HCT116 (cell line): ENCODE measurements at regions not wholly inside any gene's neighbourhood (a gene's known extent, or its start where the extent isn't known, plus 50 kb on each side); places are given as distances from the start of the nearest gene placed in this dataset.

Experiments used
- ATAC-seq: fragments of 200-7000 bp; cut with Tn5 transposase; 2 replicates; pipeline ENCODE4 v1.9.1; 2020; ENCODE audit warnings: mild to moderate bottlenecking, moderate library complexity
- BruUV-seq: library from RNA; stranded (reverse); fragments of 400-500 nt; replicated peaks from 2 replicates; lab custom pipeline; 2021; lab: Mats Ljungman, UMichigan
- CTCF ChIA-PET: fragments of 300-600 bp; sonication (Branson Sonifier 250); formaldehyde crosslinking; loops from one replicate; lab custom pipeline; 2021; ENCODE audit warnings: antibody characterized with exemption; lab: Charles Lee
- POLR2A ChIA-PET: fragments of 300-600, 350-600 bp; sonication (Branson Sonifier 250); formaldehyde crosslinking; loops from one replicate; lab custom pipeline; 2021; ENCODE audit warnings: antibody characterized with exemption; lab: Charles Lee
- RAD21 ChIA-PET, 2 experiments: fragments of 300-600 bp; sonication (Branson Sonifier 250); formaldehyde crosslinking; loops; one replicate each; lab custom pipeline; 2023; ENCODE audit warnings: low total read pairs in 2 of 2; ENCODE audit not compliant: uncharacterized antibody in 2 of 2, unreplicated experiment in 2 of 2, low non-redundant PET in 1 of 2; lab: Charles Lee
- DNase-seq: peaks from one replicate; pipeline ENCODE4 v3.0.0-alpha.2; 2010; ENCODE audit warnings: low read depth, low spot score
- H2AFZ ChIP-seq: fragments of 200-600 bp; shearing (Covaris generic), sonication (generic); 2 replicates; pipeline ENCODE4 v1.6.1; 2017; ENCODE audit warnings: low read depth, mixed run types, mixed read lengths, antibody characterized with exemption, low read length; ENCODE audit not compliant: poor library complexity, severe bottlenecking
- H3K27ac ChIP-seq: 2 replicates; pipeline ENCODE4 v1.5.1; 2012; ENCODE audit warnings: low read depth, low read length
- H3K27me3 ChIP-seq: fragments of 200-600 bp; sonication (generic); 2 replicates; pipeline ENCODE4 v1.6.1; 2016; ENCODE audit warnings: mixed run types, low read length, mixed read lengths; ENCODE audit not compliant: insufficient read depth
- H3K36me3 ChIP-seq, 2 experiments: fragments of 200-500 bp in 1 of 2; fragments of 200-600 bp in 1 of 2; sonication (Bioruptor generic) in 1 of 2; sonication (generic) in 1 of 2; 2 replicates each; pipeline versions ENCODE4 v1.5.1 to v1.6.1; 2014 to 2016; ENCODE audit warnings: low read length in 2 of 2, inconsistent platforms in 1 of 2, mixed read lengths in 1 of 2, mixed run types in 1 of 2; ENCODE audit not compliant: insufficient read depth in 2 of 2, control insufficient read depth in 1 of 2
- H3K4me1 ChIP-seq, 2 experiments: fragments of 200-600 bp in 1 of 2; sonication (generic) in 1 of 2; 2 replicates each; pipeline versions ENCODE4 v1.5.1 to v1.6.1; 2012 to 2017; ENCODE audit warnings: low read length in 2 of 2, inconsistent platforms in 1 of 2, mild to moderate bottlenecking in 1 of 2, mixed read lengths in 1 of 2, mixed run types in 1 of 2, moderate library complexity in 1 of 2; ENCODE audit not compliant: insufficient read depth in 2 of 2, control insufficient read depth in 1 of 2
- H3K4me2 ChIP-seq: fragments of 200-600 bp; sonication (generic); 2 replicates; pipeline ENCODE4 v1.6.1; 2017; ENCODE audit warnings: mixed run types, low read length, mixed read lengths
- H3K4me3 ChIP-seq, 2 experiments: fragments of 200-600 bp in 1 of 2; sonication (generic) in 1 of 2; replicated peaks in 1 of 2; 2 replicates each; pipeline ENCODE4 v1.5.1; 2011 to 2016; ENCODE audit warnings: low read length in 2 of 2, control low read depth in 1 of 2, low read depth in 1 of 2, mild to moderate bottlenecking in 1 of 2, mixed read lengths in 1 of 2, mixed run types in 1 of 2
- H3K79me2 ChIP-seq: fragments of 200-600 bp; sonication (generic); 2 replicates; pipeline ENCODE4 v1.6.1; 2017; ENCODE audit warnings: mild to moderate bottlenecking, mixed run types, low read length, moderate library complexity, mixed read lengths; ENCODE audit not compliant: insufficient read depth
- H3K9ac ChIP-seq: fragments of 200-600 bp; sonication (generic); 2 replicates; pipeline ENCODE4 v1.6.1; 2016; ENCODE audit warnings: low read length, mixed read lengths
- H3K9me2 ChIP-seq: fragments of 200-600 bp; sonication (generic), shearing (Covaris generic); 2 replicates; pipeline ENCODE4 v1.6.1; 2017; ENCODE audit warnings: mixed run types, mild to moderate bottlenecking, moderate library complexity; ENCODE audit not compliant: insufficient read depth
- H3K9me3 ChIP-seq, 2 experiments: fragments of 200-500 bp in 1 of 2; fragments of 200-600 bp in 1 of 2; sonication (Bioruptor generic) in 1 of 2; sonication (generic) in 1 of 2; 2 replicates each; pipeline ENCODE4 v1.6.1; 2014 to 2017; ENCODE audit warnings: low read length in 2 of 2, mixed read lengths in 2 of 2, inconsistent platforms in 1 of 2, low read depth in 1 of 2, mild to moderate bottlenecking in 1 of 2, mixed run types in 1 of 2, moderate library complexity in 1 of 2; ENCODE audit not compliant: control insufficient read depth in 1 of 2, insufficient read depth in 1 of 2
- H4K20me1 ChIP-seq: fragments of 200-600 bp; sonication (generic), shearing (Covaris generic); 2 replicates; pipeline ENCODE4 v1.6.1; 2017; ENCODE audit warnings: mixed run types, mild to moderate bottlenecking, moderate library complexity; ENCODE audit not compliant: insufficient read depth
- ATF3 ChIP-seq: IDR thresholded peaks from 2 replicates; pipeline ENCODE4 v1.6.1; 2012
- CEBPB ChIP-seq: IDR thresholded peaks from 2 replicates; pipeline ENCODE4 v1.6.1; 2012; ENCODE audit warnings: low read depth
- EGR1 ChIP-seq: IDR thresholded peaks from 2 replicates; pipeline ENCODE4 v1.6.1; 2012; ENCODE audit warnings: low read depth
- EZH2 ChIP-seq: fragments of 200-600 bp; sonication (generic); IDR thresholded peaks from 2 replicates; pipeline ENCODE4 v1.6.1; 2017; ENCODE audit warnings: antibody characterized with exemption, mixed run types
- FOSL1 ChIP-seq: IDR thresholded peaks from 2 replicates; pipeline ENCODE4 v1.6.1; 2012; ENCODE audit warnings: low read depth
- JUND ChIP-seq: IDR thresholded peaks from 2 replicates; pipeline ENCODE4 v1.6.1; 2012
- POLR2AphosphoS5 ChIP-seq: IDR thresholded peaks from 2 replicates; pipeline ENCODE4 v1.6.1; 2011; ENCODE audit warnings: mild to moderate bottlenecking, low read depth, low read length, moderate library complexity
- RAD21 ChIP-seq: IDR thresholded peaks from 2 replicates; pipeline ENCODE4 v1.6.1; 2012; ENCODE audit warnings: low read depth, mild to moderate bottlenecking
- SIN3A ChIP-seq: IDR thresholded peaks from 2 replicates; pipeline ENCODE4 v1.6.1; 2012; ENCODE audit warnings: low read depth
- SP1 ChIP-seq: IDR thresholded peaks from 2 replicates; pipeline ENCODE4 v1.6.1; 2012; ENCODE audit warnings: low read depth
- SRF ChIP-seq: IDR thresholded peaks from 2 replicates; pipeline ENCODE4 v1.6.1; 2012; ENCODE audit warnings: low read depth
- YY1 ChIP-seq: IDR thresholded peaks from 2 replicates; pipeline ENCODE4 v1.6.1; 2011; ENCODE audit warnings: low read length, low read depth, moderate library complexity, mild to moderate bottlenecking; ENCODE audit not compliant: insufficient replicate concordance; ENCODE audit errors: extremely low read depth
- ZBTB33 ChIP-seq: IDR thresholded peaks from 2 replicates; pipeline ENCODE4 v1.6.1; 2011; ENCODE audit warnings: mild to moderate bottlenecking, low read length, moderate library complexity; ENCODE audit not compliant: insufficient replicate concordance; ENCODE audit errors: extremely low read depth
- ZFX ChIP-seq: fragments of 450-650 bp; IDR thresholded peaks from 2 replicates; pipeline ENCODE4 v1.6.1; 2017
- ZNF274 ChIP-seq: fragments of 200-500 bp; sonication (Bioruptor generic); IDR thresholded peaks from 2 replicates; pipeline ENCODE4 v1.6.1; 2014; ENCODE audit warnings: mild to moderate bottlenecking, low read depth, low read length, inconsistent platforms
- intact Hi-C: fragments of 100-400 bp; cut with micrococcal nuclease; formaldehyde crosslinking; loops from 2 replicates; pipeline ENCODE4 v1.10.0; 2022
- TF ChIP-seq, protein P1 (sequence below): IDR thresholded peaks from 2 replicates; pipeline ENCODE4 v1.6.1; 2012

- Histone ChIP-seq H3K4me2 (no peak overlapping the region), H2AFZ (no peak overlapping the region), H3K79me2 (no peaks in the 10 kb centered on the region), H3K27me3 (no peaks in the 10 kb centered on the region), H3K27ac (no peak overlapping the region), H3K4me3 (no peak overlapping the region), H3K9me3 (peaks cover 7 to 10% of the 10 kb centered on the region in 2 experiments; a peak in 2 of 4 replicates), H3K36me3 (no peaks in the 10 kb centered on the region), H4K20me1 (no peaks in the 10 kb centered on the region), H3K9me2 (no peaks in the 10 kb centered on the region), H3K9ac (no peak overlapping the region), H3K4me1 (no peaks in the 10 kb centered on the region)
- no peak for DNase-seq
- CTCF ChIA-PET: no interaction called here
- POLR2A ChIA-PET: no interaction called here
- ATAC-seq: no peak
- RAD21 ChIA-PET: no interaction called here
- intact Hi-C loops: no loop called here
- TF ChIP-seq YY1 (no peak), CEBPB (no peak), ATF3 (no peak), ZFX (no peak), SP1 (no peak), JUND (no peak), POLR2AphosphoS5 (no peak), SIN3A (no peak), EGR1 (no peak), EZH2 (no peak)
- TF ChIP-seq, protein P1, sequence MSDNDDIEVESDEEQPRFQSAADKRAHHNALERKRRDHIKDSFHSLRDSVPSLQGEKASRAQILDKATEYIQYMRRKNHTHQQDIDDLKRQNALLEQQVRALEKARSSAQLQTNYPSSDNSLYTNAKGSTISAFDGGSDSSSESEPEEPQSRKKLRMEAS: no peak
- no TSS peak for BruUV-seq
Observed at GRCh38 chr5:27911216-27911615, 872.8 kb upstream of the CDH9 start.

- Histone ChIP-seq H3K9me3 (peaks cover 4 to 13% of the 10 kb centered on the region in 2 experiments; a peak in 2 of 4 replicates), H3K9me2 (no peaks in the 10 kb centered on the region), H3K4me3 (no peak overlapping the region), H3K27ac (no peak overlapping the region), H4K20me1 (no peaks in the 10 kb centered on the region), H2AFZ (no peak overlapping the region), H3K79me2 (no peaks in the 10 kb centered on the region), H3K4me1 (no peaks in the 10 kb centered on the region), H3K36me3 (no peaks in the 10 kb centered on the region), H3K9ac (no peak overlapping the region), H3K27me3 (no peaks in the 10 kb centered on the region), H3K4me2 (no peak overlapping the region)
- TF ChIP-seq JUND: no peak
- TF ChIP-seq RAD21: no peak
- no peak for TF ChIP-seq ZBTB33
- TF ChIP-seq, protein P1: no peak
- TF ChIP-seq SP1: no peak
- no peak for TF ChIP-seq ATF3
- TF ChIP-seq SRF: no peak
- no peak for TF ChIP-seq YY1
- TF ChIP-seq FOSL1: no peak
- TF ChIP-seq ZNF274: no peak
- no peak for DNase-seq
- BruUV-seq: no TSS peak
- ATAC-seq: no peak
- ChIA-PET RAD21 (no interaction called here), POLR2A (no interaction called here), CTCF (no interaction called here)
- intact Hi-C loops: no loop called here
Observed at GRCh38 chr5:27908341-27908740, 870.0 kb upstream of the CDH9 start.
